PC-3 (cell line): ENCODE measurements at regions not wholly inside any gene's neighbourhood (a gene's known extent, or its start where the extent isn't known, plus 50 kb on each side); places are given as distances from the start of the nearest gene placed in this dataset.

ENCODE experiments used
- EZH2 ChIP-seq: fragments of 300-600 bp; sonication (generic); IDR thresholded peaks from one replicate; pipeline ENCODE4 v1.6.1; 2017; ENCODE audit warnings: antibody characterized with exemption, mild to moderate bottlenecking, low read length; ENCODE audit not compliant: unreplicated experiment
- EZH2phosphoT487 ChIP-seq: fragments of 300-600 bp; sonication (generic); IDR thresholded peaks from 2 replicates; pipeline ENCODE4 v1.6.1; 2018; ENCODE audit warnings: mild to moderate bottlenecking, antibody characterized with exemption, low read length, borderline replicate concordance
- TF ChIP-seq, protein P1 (sequence below): fragments of 300-600 bp; sonication (generic); conservative IDR thresholded peaks from 2 replicates; pipeline ENCODE4 v1.5.1; 2017; ENCODE audit warnings: antibody characterized with exemption, low read depth, mild to moderate bottlenecking, low read length

DNA sequence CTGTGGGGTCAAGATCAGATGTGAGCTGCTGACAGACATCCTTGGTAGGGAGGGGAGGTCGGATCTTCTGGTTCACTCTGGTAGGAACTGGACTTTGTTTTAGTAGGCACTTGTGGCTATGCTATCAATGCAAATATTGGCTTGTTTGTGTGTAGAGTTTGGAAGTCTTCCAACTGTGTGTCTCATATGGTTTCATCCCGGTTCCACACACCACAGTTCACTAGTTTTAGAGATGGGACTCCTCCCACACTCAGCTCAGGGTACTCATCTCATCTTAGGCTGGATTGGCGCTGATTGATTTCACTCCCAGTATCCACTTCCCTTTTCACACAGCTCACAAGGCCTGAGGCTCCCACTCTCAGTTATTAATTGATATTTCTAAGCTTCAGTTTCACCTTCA is 161.3 kb downstream of the THBS2 start:
- TF ChIP-seq, protein P1, sequence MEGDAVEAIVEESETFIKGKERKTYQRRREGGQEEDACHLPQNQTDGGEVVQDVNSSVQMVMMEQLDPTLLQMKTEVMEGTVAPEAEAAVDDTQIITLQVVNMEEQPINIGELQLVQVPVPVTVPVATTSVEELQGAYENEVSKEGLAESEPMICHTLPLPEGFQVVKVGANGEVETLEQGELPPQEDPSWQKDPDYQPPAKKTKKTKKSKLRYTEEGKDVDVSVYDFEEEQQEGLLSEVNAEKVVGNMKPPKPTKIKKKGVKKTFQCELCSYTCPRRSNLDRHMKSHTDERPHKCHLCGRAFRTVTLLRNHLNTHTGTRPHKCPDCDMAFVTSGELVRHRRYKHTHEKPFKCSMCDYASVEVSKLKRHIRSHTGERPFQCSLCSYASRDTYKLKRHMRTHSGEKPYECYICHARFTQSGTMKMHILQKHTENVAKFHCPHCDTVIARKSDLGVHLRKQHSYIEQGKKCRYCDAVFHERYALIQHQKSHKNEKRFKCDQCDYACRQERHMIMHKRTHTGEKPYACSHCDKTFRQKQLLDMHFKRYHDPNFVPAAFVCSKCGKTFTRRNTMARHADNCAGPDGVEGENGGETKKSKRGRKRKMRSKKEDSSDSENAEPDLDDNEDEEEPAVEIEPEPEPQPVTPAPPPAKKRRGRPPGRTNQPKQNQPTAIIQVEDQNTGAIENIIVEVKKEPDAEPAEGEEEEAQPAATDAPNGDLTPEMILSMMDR = no peak
- no peak for TF ChIP-seq EZH2
- no peak for TF ChIP-seq EZH2phosphoT487
